Panc1 (cell line): ENCODE measurements at regions not wholly inside any gene's neighbourhood (a gene's known extent, or its start where the extent isn't known, plus 50 kb on each side); places are given as distances from the start of the nearest gene placed in this dataset.

Experiments
- ATAC-seq: fragments of 200-7000 bp; cut with Tn5 transposase; 2 replicates; pipeline ENCODE4 v1.9.1; 2020; ENCODE audit warnings: mild to moderate bottlenecking, moderate library complexity
- BruUV-seq: library from RNA; stranded (reverse); fragments of 400-500 nt; replicated peaks from 2 replicates; lab custom pipeline; 2021; lab: Mats Ljungman, UMichigan
- CTCF ChIA-PET: fragments of 300-600 bp; sonication (Branson Sonifier 250); formaldehyde crosslinking; loops from one replicate; lab custom pipeline; 2022; ENCODE audit warnings: antibody characterized with exemption; lab: Charles Lee
- POLR2A ChIA-PET: fragments of 300-600 bp; sonication (Branson Sonifier 250); formaldehyde crosslinking; loops from one replicate; lab custom pipeline; 2022; ENCODE audit warnings: antibody characterized with exemption; lab: Charles Lee
- DNase-seq: peaks from one replicate; pipeline ENCODE4 v3.0.0-alpha.2; 2010; ENCODE audit warnings: low read depth, low spot score
- H3K27ac ChIP-seq: 2 replicates; pipeline ENCODE4 v1.5.1; 2011; ENCODE audit warnings: mild to moderate bottlenecking, low read length, inconsistent platforms
- H3K27me3 ChIP-seq: fragments of 200-500 bp; sonication (Bioruptor generic); 2 replicates; pipeline ENCODE4 v1.6.0; 2014; ENCODE audit warnings: low read length, inconsistent platforms; ENCODE audit not compliant: control insufficient read depth, insufficient read depth
- H3K36me3 ChIP-seq: fragments of 200-500 bp; sonication (Bioruptor generic); 2 replicates; pipeline ENCODE4 v1.5.1; 2014; ENCODE audit warnings: inconsistent platforms, mild to moderate bottlenecking, low read length, moderate library complexity; ENCODE audit not compliant: control insufficient read depth, insufficient read depth
- H3K4me1 ChIP-seq: 2 replicates; pipeline ENCODE4 v1.5.1; 2011; ENCODE audit warnings: inconsistent platforms, mild to moderate bottlenecking, low read length, moderate library complexity; ENCODE audit not compliant: control insufficient read depth, insufficient read depth
- H3K4me3 ChIP-seq, 2 experiments: 2 replicates each; pipeline ENCODE4 v1.5.1; 2011 to 2012; ENCODE audit warnings: low read depth in 2 of 2, low read length in 2 of 2, mild to moderate bottlenecking in 2 of 2, inconsistent platforms in 1 of 2, moderate library complexity in 1 of 2
- H3K9me3 ChIP-seq: fragments of 200-500 bp; sonication (Bioruptor generic); 2 replicates; pipeline ENCODE4 v1.5.1; 2014; ENCODE audit warnings: low read depth, mild to moderate bottlenecking, inconsistent platforms, low read length, moderate library complexity; ENCODE audit not compliant: control insufficient read depth, insufficient read depth
- POLR2AphosphoS5 ChIP-seq: IDR thresholded peaks from 2 replicates; pipeline ENCODE4 v1.6.1; 2012; ENCODE audit warnings: mild to moderate bottlenecking, low read depth, low read length, moderate library complexity
- SIN3A ChIP-seq: IDR thresholded peaks from 2 replicates; pipeline ENCODE4 v1.6.1; 2012; ENCODE audit warnings: low read depth, mild to moderate bottlenecking, low read length, moderate library complexity, borderline replicate concordance; ENCODE audit not compliant: insufficient read depth
- TCF7L2 ChIP-seq: IDR thresholded peaks from 2 replicates; pipeline ENCODE4 v1.6.1; 2011; ENCODE audit warnings: mild to moderate bottlenecking, low read depth, low read length, inconsistent platforms
- in situ Hi-C: cut with HindIII; loops from 2 replicates; pipeline ENCODE4 v1.10.0; 2016; ENCODE audit warnings: low sequenced_read_pairs, low pct_unique_long_range_greater_than_20kb
- intact Hi-C: fragments of 100-400 bp; cut with micrococcal nuclease; formaldehyde crosslinking; loops from one replicate; pipeline ENCODE4 v1.10.0; 2022; ENCODE audit not compliant: unreplicated experiment
- TF ChIP-seq, protein P1 (sequence below): fragments of 450-650 bp; IDR thresholded peaks from 2 replicates; pipeline ENCODE4 v1.5.1; 2017; ENCODE audit warnings: mild to moderate bottlenecking
- TF ChIP-seq, protein P2 (sequence below), 2 experiments: IDR thresholded peaks; 2 replicates each; pipeline ENCODE4 v1.6.1; 2011 to 2012; ENCODE audit warnings: low read depth in 2 of 2, control low read depth in 1 of 2, low read length in 1 of 2, mild to moderate bottlenecking in 1 of 2, moderate library complexity in 1 of 2; ENCODE audit not compliant: insufficient read depth in 1 of 2

DNA sequence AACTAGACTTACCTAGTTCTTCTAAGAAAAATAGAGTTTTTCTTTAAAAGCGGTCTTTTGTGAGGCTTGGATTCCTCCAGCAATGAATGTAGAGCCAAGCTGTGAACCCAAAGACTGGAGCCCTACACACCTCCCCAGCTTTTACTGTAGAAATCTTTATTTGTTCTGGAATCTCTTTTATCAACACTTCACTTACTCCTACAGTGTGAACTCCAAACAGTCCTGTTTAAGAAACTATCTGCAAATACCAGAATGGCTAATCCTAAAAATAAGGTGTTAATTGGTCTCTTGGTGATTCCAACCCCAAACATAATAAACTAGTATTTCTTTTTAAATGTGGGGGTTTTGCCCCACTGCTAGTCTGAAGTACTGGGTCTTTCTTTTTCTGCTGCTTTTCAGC lies 103.9 kb downstream of the ENC1 start:
- no TSS peak for BruUV-seq
- intact Hi-C loops = no loop called here
- ChIA-PET CTCF (interaction anchor here (0.5 to 0.6 kb wide), 2 partner anchors 21 to 72 kb away, joined by 3 read pairs; no protein-coding TSS in a partner anchor), POLR2A (interaction anchor here (0.6 kb wide), 1 partner anchor 226 kb away, joined by 3 read pairs; no protein-coding TSS in a partner anchor)
- in situ Hi-C loops = no loop called here
- Histone ChIP-seq H3K4me3 (no peak overlapping the region), H3K9me3 (peaks cover 12% of the 10 kb centered on the region; the same call in 1 of the 2 replicates), H3K36me3 (no peaks in the 10 kb centered on the region), H3K27ac (no peak overlapping the region), H3K4me1 (no peaks in the 10 kb centered on the region), H3K27me3 (no peaks in the 10 kb centered on the region)
- DNase-seq (no peak), ATAC-seq (no peak)
- no peak for TF ChIP-seq TCF7L2
- TF ChIP-seq, protein P1, sequence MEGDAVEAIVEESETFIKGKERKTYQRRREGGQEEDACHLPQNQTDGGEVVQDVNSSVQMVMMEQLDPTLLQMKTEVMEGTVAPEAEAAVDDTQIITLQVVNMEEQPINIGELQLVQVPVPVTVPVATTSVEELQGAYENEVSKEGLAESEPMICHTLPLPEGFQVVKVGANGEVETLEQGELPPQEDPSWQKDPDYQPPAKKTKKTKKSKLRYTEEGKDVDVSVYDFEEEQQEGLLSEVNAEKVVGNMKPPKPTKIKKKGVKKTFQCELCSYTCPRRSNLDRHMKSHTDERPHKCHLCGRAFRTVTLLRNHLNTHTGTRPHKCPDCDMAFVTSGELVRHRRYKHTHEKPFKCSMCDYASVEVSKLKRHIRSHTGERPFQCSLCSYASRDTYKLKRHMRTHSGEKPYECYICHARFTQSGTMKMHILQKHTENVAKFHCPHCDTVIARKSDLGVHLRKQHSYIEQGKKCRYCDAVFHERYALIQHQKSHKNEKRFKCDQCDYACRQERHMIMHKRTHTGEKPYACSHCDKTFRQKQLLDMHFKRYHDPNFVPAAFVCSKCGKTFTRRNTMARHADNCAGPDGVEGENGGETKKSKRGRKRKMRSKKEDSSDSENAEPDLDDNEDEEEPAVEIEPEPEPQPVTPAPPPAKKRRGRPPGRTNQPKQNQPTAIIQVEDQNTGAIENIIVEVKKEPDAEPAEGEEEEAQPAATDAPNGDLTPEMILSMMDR = no peak
- no peak for TF ChIP-seq SIN3A
- no peak for TF ChIP-seq POLR2AphosphoS5

DNA sequence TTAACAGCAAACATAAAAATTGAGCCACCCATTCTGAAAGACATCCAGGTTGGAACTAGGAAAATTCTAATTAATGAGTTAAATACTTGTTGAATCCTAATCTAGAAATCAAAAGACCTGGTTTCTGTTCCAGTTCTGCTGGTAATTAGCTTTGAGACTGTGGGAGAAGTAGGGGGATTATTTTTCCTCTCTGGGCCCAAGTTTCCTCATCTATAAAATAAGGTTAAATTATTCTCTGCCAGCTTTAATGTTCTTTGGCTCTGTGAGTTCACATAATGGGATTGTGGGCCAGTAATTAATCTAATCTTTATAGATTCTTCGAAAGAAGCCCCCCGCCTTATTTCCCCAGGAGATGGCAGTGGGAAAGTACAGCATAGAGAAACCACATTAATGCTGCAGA lies 104.6 kb downstream of the ENC1 start:
- ATAC-seq = no peak
- H3K9me3 ChIP-seq = peaks cover 12% of the 10 kb centered on the region; the same call in 1 of the 2 replicates
- H3K4me3 ChIP-seq = no peak overlapping the region
- H3K4me1 ChIP-seq = no peaks in the 10 kb centered on the region
- no peak for DNase-seq
- H3K36me3 ChIP-seq = no peaks in the 10 kb centered on the region
- intact Hi-C loops = no loop called here
- in situ Hi-C loops = no loop called here
- TF ChIP-seq POLR2AphosphoS5 (no peak), TCF7L2 (no peak), SIN3A (no peak)
- TF ChIP-seq, protein P2, sequence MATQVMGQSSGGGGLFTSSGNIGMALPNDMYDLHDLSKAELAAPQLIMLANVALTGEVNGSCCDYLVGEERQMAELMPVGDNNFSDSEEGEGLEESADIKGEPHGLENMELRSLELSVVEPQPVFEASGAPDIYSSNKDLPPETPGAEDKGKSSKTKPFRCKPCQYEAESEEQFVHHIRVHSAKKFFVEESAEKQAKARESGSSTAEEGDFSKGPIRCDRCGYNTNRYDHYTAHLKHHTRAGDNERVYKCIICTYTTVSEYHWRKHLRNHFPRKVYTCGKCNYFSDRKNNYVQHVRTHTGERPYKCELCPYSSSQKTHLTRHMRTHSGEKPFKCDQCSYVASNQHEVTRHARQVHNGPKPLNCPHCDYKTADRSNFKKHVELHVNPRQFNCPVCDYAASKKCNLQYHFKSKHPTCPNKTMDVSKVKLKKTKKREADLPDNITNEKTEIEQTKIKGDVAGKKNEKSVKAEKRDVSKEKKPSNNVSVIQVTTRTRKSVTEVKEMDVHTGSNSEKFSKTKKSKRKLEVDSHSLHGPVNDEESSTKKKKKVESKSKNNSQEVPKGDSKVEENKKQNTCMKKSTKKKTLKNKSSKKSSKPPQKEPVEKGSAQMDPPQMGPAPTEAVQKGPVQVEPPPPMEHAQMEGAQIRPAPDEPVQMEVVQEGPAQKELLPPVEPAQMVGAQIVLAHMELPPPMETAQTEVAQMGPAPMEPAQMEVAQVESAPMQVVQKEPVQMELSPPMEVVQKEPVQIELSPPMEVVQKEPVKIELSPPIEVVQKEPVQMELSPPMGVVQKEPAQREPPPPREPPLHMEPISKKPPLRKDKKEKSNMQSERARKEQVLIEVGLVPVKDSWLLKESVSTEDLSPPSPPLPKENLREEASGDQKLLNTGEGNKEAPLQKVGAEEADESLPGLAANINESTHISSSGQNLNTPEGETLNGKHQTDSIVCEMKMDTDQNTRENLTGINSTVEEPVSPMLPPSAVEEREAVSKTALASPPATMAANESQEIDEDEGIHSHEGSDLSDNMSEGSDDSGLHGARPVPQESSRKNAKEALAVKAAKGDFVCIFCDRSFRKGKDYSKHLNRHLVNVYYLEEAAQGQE (IDR thresholded peaks at IDR 0.05; ENCODE audit: insufficient read depth in 1 of 2, low read depth in 2 of 2, low read length in 1 of 2) = no peak
- TF ChIP-seq, protein P1 = no peak
- BruUV-seq = no TSS peak
- ChIA-PET CTCF (interaction anchor here (0.6 kb wide), 1 partner anchor 22 kb away, joined by 3 read pairs; no protein-coding TSS in a partner anchor), POLR2A (no interaction called here)
- H3K27me3 ChIP-seq = no peaks in the 10 kb centered on the region
- no peak overlapping the region for H3K27ac ChIP-seq
